SH-SY5Y (cell line): ENCODE measurements at regions not wholly inside any gene's neighbourhood (a gene's known extent, or its start where the extent isn't known, plus 50 kb on each side); places are given as distances from the start of the nearest gene placed in this dataset.

Experiments
- GATA2 ChIP-seq: IDR thresholded peaks from 2 replicates; pipeline ENCODE4 v1.6.1; 2011; ENCODE audit warnings: mild to moderate bottlenecking, low read depth, low read length
- GATA3 ChIP-seq: IDR thresholded peaks from 2 replicates; pipeline ENCODE4 v1.6.1; 2011; ENCODE audit warnings: low read depth, mild to moderate bottlenecking, low read length, moderate library complexity

- peak; percentile 77 for TF ChIP-seq GATA2
- peak; percentile 60; the same call in 1 of the 2 replicates for TF ChIP-seq GATA3
Measured at GRCh38 chr11:34809191-34810106, 106.7 kb downstream of the APIP start.

- TF ChIP-seq GATA3 (no peak), GATA2 (no peak)
Measured at GRCh38 chr11:34806875-34807274, 109.3 kb downstream of the APIP start.

GRCh38 chr11:34805937-34806336 is 110.2 kb downstream of the APIP start:
- TF ChIP-seq GATA2 (no peak), GATA3 (no peak)

GRCh38 chr11:34799848-34800247 is 116.3 kb downstream of the APIP start:
- TF ChIP-seq GATA2 = no peak
- TF ChIP-seq GATA3 = no peak

- TF ChIP-seq GATA3 (no peak), GATA2 (no peak)
Measured at GRCh38 chr11:34798985-34799384, 117.2 kb downstream of the APIP start.

GRCh38 chr11:34795641-34796040 is 120.5 kb downstream of the APIP start:
- TF ChIP-seq GATA3 = no peak
- no peak for TF ChIP-seq GATA2

GRCh38 chr11:34794696-34795095 is 121.5 kb downstream of the APIP start:
- TF ChIP-seq GATA3 (no peak), GATA2 (no peak)

GRCh38 chr11:34793666-34794065 is 122.5 kb downstream of the APIP start:
- no peak for TF ChIP-seq GATA2
- no peak for TF ChIP-seq GATA3

GRCh38 chr11:34792814-34793258 is 123.3 kb downstream of the APIP start:
- TF ChIP-seq GATA2 (no peak), GATA3 (no peak)

- no peak for TF ChIP-seq GATA2
- no peak for TF ChIP-seq GATA3
Measured at GRCh38 chr11:34791780-34792542, 124.2 kb downstream of the APIP start.

GRCh38 chr11:34790620-34791019 is 125.6 kb downstream of the APIP start:
- TF ChIP-seq GATA2 = no peak
- no peak for TF ChIP-seq GATA3

GRCh38 chr11:34789196-34789834 is 126.9 kb downstream of the APIP start:
- no peak for TF ChIP-seq GATA3
- no peak for TF ChIP-seq GATA2

- TF ChIP-seq GATA2 (no peak), GATA3 (no peak)
Measured at GRCh38 chr11:34788642-34789041, 127.5 kb downstream of the APIP start.

- TF ChIP-seq GATA2 = no peak
- TF ChIP-seq GATA3 = no peak
Measured at GRCh38 chr11:34787895-34788294, 128.3 kb downstream of the APIP start.
